HCT116 (cell line): ENCODE measurements at regions not wholly inside any gene's neighbourhood (a gene's known extent, or its start where the extent isn't known, plus 50 kb on each side); places are given as distances from the start of the nearest gene placed in this dataset.

Source experiments
- ATAC-seq: fragments of 200-7000 bp; cut with Tn5 transposase; 2 replicates; pipeline ENCODE4 v1.9.1; 2020; ENCODE audit warnings: mild to moderate bottlenecking, moderate library complexity
- BruUV-seq: library from RNA; stranded (reverse); fragments of 400-500 nt; replicated peaks from 2 replicates; lab custom pipeline; 2021; lab: Mats Ljungman, UMichigan
- CTCF ChIA-PET: fragments of 300-600 bp; sonication (Branson Sonifier 250); formaldehyde crosslinking; loops from one replicate; lab custom pipeline; 2021; ENCODE audit warnings: antibody characterized with exemption; lab: Charles Lee
- POLR2A ChIA-PET: fragments of 300-600, 350-600 bp; sonication (Branson Sonifier 250); formaldehyde crosslinking; loops from one replicate; lab custom pipeline; 2021; ENCODE audit warnings: antibody characterized with exemption; lab: Charles Lee
- RAD21 ChIA-PET, 2 experiments: fragments of 300-600 bp; sonication (Branson Sonifier 250); formaldehyde crosslinking; loops; one replicate each; lab custom pipeline; 2023; ENCODE audit warnings: low total read pairs in 2 of 2; ENCODE audit not compliant: uncharacterized antibody in 2 of 2, unreplicated experiment in 2 of 2, low non-redundant PET in 1 of 2; lab: Charles Lee
- DNase-seq: peaks from one replicate; pipeline ENCODE4 v3.0.0-alpha.2; 2010; ENCODE audit warnings: low read depth, low spot score
- H2AFZ ChIP-seq: fragments of 200-600 bp; shearing (Covaris generic), sonication (generic); 2 replicates; pipeline ENCODE4 v1.6.1; 2017; ENCODE audit warnings: low read depth, mixed run types, mixed read lengths, antibody characterized with exemption, low read length; ENCODE audit not compliant: poor library complexity, severe bottlenecking
- H3K27ac ChIP-seq: 2 replicates; pipeline ENCODE4 v1.5.1; 2012; ENCODE audit warnings: low read depth, low read length
- H3K27me3 ChIP-seq: fragments of 200-600 bp; sonication (generic); 2 replicates; pipeline ENCODE4 v1.6.1; 2016; ENCODE audit warnings: mixed run types, low read length, mixed read lengths; ENCODE audit not compliant: insufficient read depth
- H3K36me3 ChIP-seq, 2 experiments: fragments of 200-500 bp in 1 of 2; fragments of 200-600 bp in 1 of 2; sonication (Bioruptor generic) in 1 of 2; sonication (generic) in 1 of 2; 2 replicates each; pipeline versions ENCODE4 v1.5.1 to v1.6.1; 2014 to 2016; ENCODE audit warnings: low read length in 2 of 2, inconsistent platforms in 1 of 2, mixed read lengths in 1 of 2, mixed run types in 1 of 2; ENCODE audit not compliant: insufficient read depth in 2 of 2, control insufficient read depth in 1 of 2
- H3K4me1 ChIP-seq, 2 experiments: fragments of 200-600 bp in 1 of 2; sonication (generic) in 1 of 2; 2 replicates each; pipeline versions ENCODE4 v1.5.1 to v1.6.1; 2012 to 2017; ENCODE audit warnings: low read length in 2 of 2, inconsistent platforms in 1 of 2, mild to moderate bottlenecking in 1 of 2, mixed read lengths in 1 of 2, mixed run types in 1 of 2, moderate library complexity in 1 of 2; ENCODE audit not compliant: insufficient read depth in 2 of 2, control insufficient read depth in 1 of 2
- H3K4me2 ChIP-seq: fragments of 200-600 bp; sonication (generic); 2 replicates; pipeline ENCODE4 v1.6.1; 2017; ENCODE audit warnings: mixed run types, low read length, mixed read lengths
- H3K4me3 ChIP-seq, 2 experiments: fragments of 200-600 bp in 1 of 2; sonication (generic) in 1 of 2; replicated peaks in 1 of 2; 2 replicates each; pipeline ENCODE4 v1.5.1; 2011 to 2016; ENCODE audit warnings: low read length in 2 of 2, control low read depth in 1 of 2, low read depth in 1 of 2, mild to moderate bottlenecking in 1 of 2, mixed read lengths in 1 of 2, mixed run types in 1 of 2
- H3K79me2 ChIP-seq: fragments of 200-600 bp; sonication (generic); 2 replicates; pipeline ENCODE4 v1.6.1; 2017; ENCODE audit warnings: mild to moderate bottlenecking, mixed run types, low read length, moderate library complexity, mixed read lengths; ENCODE audit not compliant: insufficient read depth
- H3K9ac ChIP-seq: fragments of 200-600 bp; sonication (generic); 2 replicates; pipeline ENCODE4 v1.6.1; 2016; ENCODE audit warnings: low read length, mixed read lengths
- H3K9me2 ChIP-seq: fragments of 200-600 bp; sonication (generic), shearing (Covaris generic); 2 replicates; pipeline ENCODE4 v1.6.1; 2017; ENCODE audit warnings: mixed run types, mild to moderate bottlenecking, moderate library complexity; ENCODE audit not compliant: insufficient read depth
- H3K9me3 ChIP-seq, 2 experiments: fragments of 200-500 bp in 1 of 2; fragments of 200-600 bp in 1 of 2; sonication (Bioruptor generic) in 1 of 2; sonication (generic) in 1 of 2; 2 replicates each; pipeline ENCODE4 v1.6.1; 2014 to 2017; ENCODE audit warnings: low read length in 2 of 2, mixed read lengths in 2 of 2, inconsistent platforms in 1 of 2, low read depth in 1 of 2, mild to moderate bottlenecking in 1 of 2, mixed run types in 1 of 2, moderate library complexity in 1 of 2; ENCODE audit not compliant: control insufficient read depth in 1 of 2, insufficient read depth in 1 of 2
- H4K20me1 ChIP-seq: fragments of 200-600 bp; sonication (generic), shearing (Covaris generic); 2 replicates; pipeline ENCODE4 v1.6.1; 2017; ENCODE audit warnings: mixed run types, mild to moderate bottlenecking, moderate library complexity; ENCODE audit not compliant: insufficient read depth
- CBX3 ChIP-seq: IDR thresholded peaks from 2 replicates; pipeline ENCODE4 v1.6.1; 2012; ENCODE audit warnings: low read depth
- EGR1 ChIP-seq: IDR thresholded peaks from 2 replicates; pipeline ENCODE4 v1.6.1; 2012; ENCODE audit warnings: low read depth
- EZH2 ChIP-seq: fragments of 200-600 bp; sonication (generic); IDR thresholded peaks from 2 replicates; pipeline ENCODE4 v1.6.1; 2017; ENCODE audit warnings: antibody characterized with exemption, mixed run types
- EZH2phosphoT487 ChIP-seq: fragments of 200-600 bp; IDR thresholded peaks from 2 replicates; pipeline ENCODE4 v1.6.1; 2018; ENCODE audit warnings: antibody characterized with exemption, borderline replicate concordance
- JUND ChIP-seq: IDR thresholded peaks from 2 replicates; pipeline ENCODE4 v1.6.1; 2012
- POLR2A ChIP-seq: IDR thresholded peaks from 2 replicates; pipeline ENCODE4 v1.7.0; 2011; ENCODE audit warnings: borderline replicate concordance; ENCODE audit not compliant: insufficient read depth, insufficient read length; ENCODE audit errors: extremely low read depth
- SIN3A ChIP-seq: IDR thresholded peaks from 2 replicates; pipeline ENCODE4 v1.6.1; 2012; ENCODE audit warnings: low read depth
- SP1 ChIP-seq: IDR thresholded peaks from 2 replicates; pipeline ENCODE4 v1.6.1; 2012; ENCODE audit warnings: low read depth
- SRF ChIP-seq: IDR thresholded peaks from 2 replicates; pipeline ENCODE4 v1.6.1; 2012; ENCODE audit warnings: low read depth
- TCF7L2 ChIP-seq: IDR thresholded peaks from 2 replicates; pipeline ENCODE4 v1.7.0; 2011; ENCODE audit warnings: borderline replicate concordance, inconsistent platforms; ENCODE audit not compliant: insufficient read depth, insufficient read length; ENCODE audit errors: extremely low read depth
- YY1 ChIP-seq: IDR thresholded peaks from 2 replicates; pipeline ENCODE4 v1.6.1; 2011; ENCODE audit warnings: low read length, low read depth, moderate library complexity, mild to moderate bottlenecking; ENCODE audit not compliant: insufficient replicate concordance; ENCODE audit errors: extremely low read depth
- ZFX ChIP-seq: fragments of 450-650 bp; IDR thresholded peaks from 2 replicates; pipeline ENCODE4 v1.6.1; 2017
- intact Hi-C: fragments of 100-400 bp; cut with micrococcal nuclease; formaldehyde crosslinking; loops from 2 replicates; pipeline ENCODE4 v1.10.0; 2022
- TF ChIP-seq, protein P1 (sequence below): IDR thresholded peaks from 2 replicates; pipeline ENCODE4 v1.6.1; 2011; ENCODE audit warnings: mild to moderate bottlenecking, low read length, moderate library complexity; ENCODE audit not compliant: insufficient replicate concordance; ENCODE audit errors: extremely low read depth
- TF ChIP-seq, protein P2 (sequence below), 3 experiments: fragments of 200-600 bp in 1 of 3; sonication (generic) in 1 of 3; IDR thresholded peaks in 2 of 3; conservative IDR thresholded peaks in 1 of 3; 2 replicates each; pipeline ENCODE4 v1.5.1; 2012 to 2017; ENCODE audit warnings: low read depth in 2 of 3, low read length in 2 of 3, antibody characterized with exemption in 1 of 3, borderline replicate concordance in 1 of 3, control low read depth in 1 of 3, mild to moderate bottlenecking in 1 of 3, mixed read lengths in 1 of 3, mixed run types in 1 of 3, moderate library complexity in 1 of 3; ENCODE audit not compliant: insufficient read depth in 1 of 3
- TF ChIP-seq, protein P3 (sequence below): IDR thresholded peaks from 2 replicates; pipeline ENCODE4 v1.6.1; 2012
- TF ChIP-seq, protein P4 (sequence below): IDR thresholded peaks from 2 replicates; pipeline ENCODE4 v1.6.1; 2012

DNA sequence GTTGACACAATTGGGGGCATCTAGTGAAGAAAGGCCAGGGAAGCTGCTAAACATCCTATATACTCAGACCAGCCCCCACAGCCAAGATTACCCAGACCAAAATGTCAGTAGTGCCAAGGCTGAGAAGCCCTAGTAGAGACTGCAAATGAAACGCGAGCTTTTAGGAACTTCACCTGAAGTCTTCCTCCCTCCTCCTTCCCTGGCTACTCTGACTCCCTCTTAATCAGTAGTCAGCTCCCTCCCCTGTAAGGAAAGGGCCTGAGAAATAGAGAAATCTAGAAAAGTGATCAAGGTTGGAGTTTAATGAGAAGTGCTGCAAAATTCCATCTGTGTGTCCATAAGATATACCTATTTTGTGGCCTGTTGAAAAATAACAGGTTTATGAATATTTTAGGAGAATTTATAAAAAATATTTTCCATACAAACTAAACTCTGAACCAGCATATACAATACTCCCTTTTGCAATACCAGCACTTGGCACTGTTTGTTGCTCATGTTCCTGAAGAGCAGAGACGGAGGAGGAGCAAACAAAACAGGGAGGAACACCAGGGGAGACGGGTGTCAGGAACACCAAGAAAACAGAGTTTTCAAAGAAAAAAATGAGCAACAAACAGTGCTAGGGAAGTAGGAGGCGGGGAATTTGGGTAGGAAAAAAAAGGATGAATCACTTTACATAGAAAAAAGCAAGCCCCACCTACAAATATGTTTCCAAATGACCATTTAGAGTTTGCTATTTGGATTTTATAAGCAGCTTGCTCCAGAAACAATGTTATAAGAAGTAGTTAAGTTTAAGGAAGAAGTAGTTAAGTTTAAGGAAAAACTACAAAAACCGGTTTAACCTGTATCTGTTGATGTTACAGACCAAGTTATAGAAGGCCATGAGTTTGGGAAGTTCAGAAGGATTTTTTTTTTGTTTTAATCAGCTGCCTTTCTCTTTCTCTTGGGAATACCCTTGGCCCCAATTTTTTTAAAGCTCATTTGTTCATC, 282.1 kb upstream of the GRIP1 start:
- no peak overlapping the region for H3K27ac ChIP-seq
- ChIA-PET CTCF (no interaction called here), POLR2A (no interaction called here), RAD21 (no interaction called here)
- H3K4me2 ChIP-seq = no peak overlapping the region
- H4K20me1 ChIP-seq = no peaks in the 10 kb centered on the region; the same call in 1 of the 2 replicates
- no peaks in the 10 kb centered on the region for H3K9me2 ChIP-seq
- no peak overlapping the region for H2AFZ ChIP-seq
- ATAC-seq = no peak
- no peak for DNase-seq
- no peaks in the 10 kb centered on the region for H3K4me1 ChIP-seq
- no peak for TF ChIP-seq EGR1
- no peak overlapping the region for H3K9ac ChIP-seq
- intact Hi-C loops = no loop called here
- H3K9me3 ChIP-seq = no peaks in the 10 kb centered on the region
- H3K4me3 ChIP-seq = no peak overlapping the region
- H3K79me2 ChIP-seq = no peaks in the 10 kb centered on the region
- BruUV-seq = no TSS peak
- no peaks in the 10 kb centered on the region for H3K36me3 ChIP-seq
- peaks cover 11% of the 10 kb centered on the region for H3K27me3 ChIP-seq

DNA sequence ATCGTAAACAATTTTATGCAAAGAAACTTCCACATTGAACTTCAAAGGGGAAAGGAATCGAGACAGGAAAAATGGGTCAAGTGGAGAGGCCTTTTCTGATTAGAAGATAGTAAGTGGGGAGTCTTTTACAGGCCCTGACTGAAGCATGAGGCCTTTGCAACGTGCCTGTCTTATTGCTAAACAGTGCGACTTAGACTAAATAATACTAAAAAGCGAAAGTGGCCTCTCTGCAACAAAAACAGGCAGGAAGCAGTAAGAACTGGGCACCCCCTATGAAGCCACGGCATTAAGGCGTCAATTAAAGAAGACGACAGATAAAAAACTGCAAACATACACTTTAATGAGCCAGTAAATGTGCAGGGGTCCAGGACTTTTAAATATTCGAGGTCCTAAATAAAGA, 283.4 kb upstream of the GRIP1 start:
- BruUV-seq = no TSS peak
- TF ChIP-seq, protein P1, sequence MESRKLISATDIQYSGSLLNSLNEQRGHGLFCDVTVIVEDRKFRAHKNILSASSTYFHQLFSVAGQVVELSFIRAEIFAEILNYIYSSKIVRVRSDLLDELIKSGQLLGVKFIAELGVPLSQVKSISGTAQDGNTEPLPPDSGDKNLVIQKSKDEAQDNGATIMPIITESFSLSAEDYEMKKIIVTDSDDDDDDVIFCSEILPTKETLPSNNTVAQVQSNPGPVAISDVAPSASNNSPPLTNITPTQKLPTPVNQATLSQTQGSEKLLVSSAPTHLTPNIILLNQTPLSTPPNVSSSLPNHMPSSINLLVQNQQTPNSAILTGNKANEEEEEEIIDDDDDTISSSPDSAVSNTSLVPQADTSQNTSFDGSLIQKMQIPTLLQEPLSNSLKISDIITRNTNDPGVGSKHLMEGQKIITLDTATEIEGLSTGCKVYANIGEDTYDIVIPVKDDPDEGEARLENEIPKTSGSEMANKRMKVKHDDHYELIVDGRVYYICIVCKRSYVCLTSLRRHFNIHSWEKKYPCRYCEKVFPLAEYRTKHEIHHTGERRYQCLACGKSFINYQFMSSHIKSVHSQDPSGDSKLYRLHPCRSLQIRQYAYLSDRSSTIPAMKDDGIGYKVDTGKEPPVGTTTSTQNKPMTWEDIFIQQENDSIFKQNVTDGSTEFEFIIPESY = no peak
- TF ChIP-seq, protein P2, sequence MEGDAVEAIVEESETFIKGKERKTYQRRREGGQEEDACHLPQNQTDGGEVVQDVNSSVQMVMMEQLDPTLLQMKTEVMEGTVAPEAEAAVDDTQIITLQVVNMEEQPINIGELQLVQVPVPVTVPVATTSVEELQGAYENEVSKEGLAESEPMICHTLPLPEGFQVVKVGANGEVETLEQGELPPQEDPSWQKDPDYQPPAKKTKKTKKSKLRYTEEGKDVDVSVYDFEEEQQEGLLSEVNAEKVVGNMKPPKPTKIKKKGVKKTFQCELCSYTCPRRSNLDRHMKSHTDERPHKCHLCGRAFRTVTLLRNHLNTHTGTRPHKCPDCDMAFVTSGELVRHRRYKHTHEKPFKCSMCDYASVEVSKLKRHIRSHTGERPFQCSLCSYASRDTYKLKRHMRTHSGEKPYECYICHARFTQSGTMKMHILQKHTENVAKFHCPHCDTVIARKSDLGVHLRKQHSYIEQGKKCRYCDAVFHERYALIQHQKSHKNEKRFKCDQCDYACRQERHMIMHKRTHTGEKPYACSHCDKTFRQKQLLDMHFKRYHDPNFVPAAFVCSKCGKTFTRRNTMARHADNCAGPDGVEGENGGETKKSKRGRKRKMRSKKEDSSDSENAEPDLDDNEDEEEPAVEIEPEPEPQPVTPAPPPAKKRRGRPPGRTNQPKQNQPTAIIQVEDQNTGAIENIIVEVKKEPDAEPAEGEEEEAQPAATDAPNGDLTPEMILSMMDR (IDR thresholded peaks at IDR 0.05 in 2 of 3, conservative IDR thresholded peaks at IDR 0.05 in 1 of 3; ENCODE audit: borderline replicate concordance in 1 of 3, insufficient read depth in 1 of 3, low read depth in 2 of 3, low read length in 2 of 3) = no peak
- TF ChIP-seq, protein P3, sequence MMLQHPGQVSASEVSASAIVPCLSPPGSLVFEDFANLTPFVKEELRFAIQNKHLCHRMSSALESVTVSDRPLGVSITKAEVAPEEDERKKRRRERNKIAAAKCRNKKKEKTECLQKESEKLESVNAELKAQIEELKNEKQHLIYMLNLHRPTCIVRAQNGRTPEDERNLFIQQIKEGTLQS = no peak
- TF ChIP-seq CBX3 (no peak), SIN3A (no peak), SP1 (no peak), JUND (no peak), YY1 (no peak), POLR2A (no peak), TCF7L2 (no peak), SRF (no peak), EZH2 (no peak), EZH2phosphoT487 (no peak), ZFX (no peak)
- TF ChIP-seq, protein P4, sequence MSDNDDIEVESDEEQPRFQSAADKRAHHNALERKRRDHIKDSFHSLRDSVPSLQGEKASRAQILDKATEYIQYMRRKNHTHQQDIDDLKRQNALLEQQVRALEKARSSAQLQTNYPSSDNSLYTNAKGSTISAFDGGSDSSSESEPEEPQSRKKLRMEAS = no peak

More for the DNA sequence above, 283.4 kb upstream of the GRIP1 start:
- H2AFZ ChIP-seq = no peak overlapping the region
- H3K4me2 ChIP-seq = no peak overlapping the region
- no peaks in the 10 kb centered on the region for H3K4me1 ChIP-seq
- intact Hi-C loops = no loop called here
- ATAC-seq (no peak), DNase-seq (no peak)
- H3K79me2 ChIP-seq = no peaks in the 10 kb centered on the region
- H3K4me3 ChIP-seq = no peak overlapping the region
- RAD21 ChIA-PET = no interaction called here
- no peaks in the 10 kb centered on the region for H3K36me3 ChIP-seq
- H3K27me3 ChIP-seq = peaks cover 15% of the 10 kb centered on the region
- no peak overlapping the region for H3K9ac ChIP-seq
- CTCF ChIA-PET = no interaction called here
- H4K20me1 ChIP-seq = no peaks in the 10 kb centered on the region; the same call in 1 of the 2 replicates
- no peaks in the 10 kb centered on the region for H3K9me2 ChIP-seq
- POLR2A ChIA-PET = no interaction called here
- no peaks in the 10 kb centered on the region for H3K9me3 ChIP-seq
- H3K27ac ChIP-seq = no peak overlapping the region
